ENCODE measurements at regions not wholly inside any gene's neighbourhood (a gene's known extent, or its start where the extent isn't known, plus 50 kb on each side); places are given as distances from the start of the nearest gene placed in this dataset.

DNA sequence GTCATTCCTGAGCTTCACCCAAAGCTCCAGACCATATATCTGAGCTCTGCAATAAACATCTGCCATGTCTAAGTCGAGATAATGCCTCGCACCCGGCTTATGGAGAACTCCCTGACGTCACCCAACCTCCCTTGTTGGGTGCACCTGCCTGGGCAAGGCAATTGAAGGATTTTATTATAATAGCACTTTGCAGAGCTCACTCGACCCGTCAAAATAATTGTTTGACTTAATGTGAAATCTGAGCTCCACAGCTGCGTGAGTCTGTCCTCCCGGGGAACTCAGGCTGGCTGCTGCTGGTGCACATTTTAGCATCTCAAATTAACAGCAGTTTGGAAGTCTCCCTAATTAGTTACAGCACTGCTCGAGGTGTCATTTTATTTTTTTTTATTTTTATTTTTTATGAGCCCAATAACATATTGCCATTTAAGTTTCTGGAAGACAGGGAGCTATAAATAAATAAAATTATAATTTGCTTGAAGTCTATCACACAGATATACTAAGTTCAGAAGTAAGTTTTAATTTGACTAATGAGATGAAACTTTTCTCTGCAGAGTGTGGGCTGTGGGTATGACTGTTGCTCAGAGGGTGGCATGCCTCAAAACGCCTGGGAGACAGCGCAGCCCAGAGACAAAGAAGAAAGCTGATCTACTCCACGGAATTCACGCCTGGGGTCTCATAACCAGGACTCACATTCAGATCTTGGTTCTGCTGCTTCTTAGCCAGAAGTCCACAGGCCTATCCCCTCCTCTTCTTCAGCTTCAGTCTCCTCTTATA, 401.4 kb upstream of the C16orf82 start:
- H3K9me3 ChIP-seq (ENCODE audit: low read length) = no peaks in the 10 kb centered on the region
- peak overlapping the region in 2 of 7 donors; percentile 6 to 45 for H3K4me3 Mint-ChIP-seq
- no peaks in the 10 kb centered on the region for H3K27me3 ChIP-seq (ENCODE audit: insufficient read depth, low read length, poor library complexity, severe bottlenecking)
- H3K9me3 Mint-ChIP-seq = peaks cover 0 to 3% (median 0%) of the 10 kb centered on the region in 5 donors
- H3K27ac Mint-ChIP-seq = peak overlapping the region in 1 of 8 donors; percentile 14
- H3K4me1 ChIP-seq (ENCODE audit: insufficient read depth, low read length) = no peaks in the 10 kb centered on the region
- no peak for DNase-seq
- no peaks in the 10 kb centered on the region for H3K36me3 Mint-ChIP-seq
- H3K4me1 Mint-ChIP-seq = peaks cover 0 to 31% (median 18%) of the 10 kb centered on the region in 3 donors
- ChIA-PET CTCF (no interaction called here), POLR2A (no interaction called here)
- no peaks in the 10 kb centered on the region for H3K36me3 ChIP-seq (ENCODE audit: insufficient read depth, low read length)
- H3K4me3 ChIP-seq (ENCODE audit: low read length) = no peak overlapping the region
- H3K27ac ChIP-seq (ENCODE audit: low read depth, low read length) = no peak overlapping the region
- H3K27me3 Mint-ChIP-seq = peaks cover 0 to 16% of the 10 kb centered on the region in 2 donors

DNA sequence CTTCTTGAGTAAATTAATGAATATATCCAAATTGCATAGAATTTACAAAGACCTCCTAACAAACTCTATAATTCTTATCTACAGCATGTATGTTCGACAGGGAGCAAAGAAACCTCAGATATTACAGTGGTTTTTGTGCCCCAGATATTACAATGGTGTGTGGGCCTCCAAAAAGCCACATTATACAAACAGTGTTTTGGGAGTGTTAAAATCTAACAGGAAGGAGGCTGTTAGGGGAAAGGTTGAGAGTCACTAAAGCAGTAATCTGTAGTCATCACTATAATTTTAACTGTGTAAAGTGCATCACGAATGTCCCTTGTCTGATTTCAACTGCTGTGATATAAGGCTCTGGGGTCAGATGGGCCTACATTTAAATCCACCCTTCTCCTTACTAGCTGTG, 400.2 kb upstream of the C16orf82 start:
- Histone ChIP-seq H3K4me3 (ENCODE audit: low read length) (no peak overlapping the region), H3K36me3 (ENCODE audit: insufficient read depth, low read length) (no peaks in the 10 kb centered on the region), H3K9me3 (ENCODE audit: low read length) (no peaks in the 10 kb centered on the region), H3K27ac (ENCODE audit: low read depth, low read length) (no peak overlapping the region), H3K27me3 (ENCODE audit: insufficient read depth, low read length, poor library complexity, severe bottlenecking) (no peaks in the 10 kb centered on the region), H3K4me1 (ENCODE audit: insufficient read depth, low read length) (no peaks in the 10 kb centered on the region)
- Mint-ChIP-seq H3K4me1 (peaks cover 0 to 31% (median 18%) of the 10 kb centered on the region in 3 donors), H3K27ac (no peak overlapping the region), H3K4me3 (peak overlapping the region in 4 of 7 donors; percentile 15 to 45 (median 27)), H3K36me3 (no peaks in the 10 kb centered on the region), H3K9me3 (peaks cover 0 to 3% (median 0%) of the 10 kb centered on the region in 5 donors), H3K27me3 (peaks cover 0 to 9% of the 10 kb centered on the region in 2 donors)
- POLR2A ChIA-PET = no interaction called here
- CTCF ChIA-PET = no interaction called here
- DNase-seq = peak in 1 of 5 donors; percentile 19

DNA sequence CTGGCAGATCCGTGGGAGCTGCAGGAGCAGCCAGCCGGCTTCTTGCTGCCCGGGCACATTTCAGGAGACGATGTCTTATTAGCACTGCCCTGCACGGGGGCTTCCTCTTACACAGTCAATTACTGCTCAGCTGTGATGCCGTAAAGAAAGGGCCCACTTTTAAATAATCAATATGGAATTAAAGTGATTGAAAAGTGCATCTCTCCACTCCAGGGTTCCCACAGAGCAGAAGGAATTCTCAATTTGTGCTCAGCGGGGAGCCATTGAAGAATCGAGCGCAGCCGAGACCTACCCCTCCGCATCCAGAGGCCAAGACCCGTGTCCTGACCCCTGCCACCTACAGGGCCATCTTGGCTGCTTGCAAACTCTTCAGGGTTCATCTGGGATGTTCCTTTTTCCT, 399.4 kb upstream of the C16orf82 start:
- POLR2A ChIA-PET = no interaction called here
- DNase-seq = no peak
- Mint-ChIP-seq H3K27ac (no peak overlapping the region), H3K27me3 (peaks cover 0 to 9% of the 10 kb centered on the region in 2 donors), H3K4me1 (peaks cover 0 to 36% (median 22%) of the 10 kb centered on the region in 3 donors), H3K9me3 (peaks cover 0 to 3% (median 0%) of the 10 kb centered on the region in 5 donors), H3K36me3 (no peaks in the 10 kb centered on the region), H3K4me3 (peak overlapping the region in 1 of 7 donors; percentile 45)
- H3K27ac ChIP-seq (ENCODE audit: low read depth, low read length) = no peak overlapping the region
- H3K4me1 ChIP-seq (ENCODE audit: insufficient read depth, low read length) = no peaks in the 10 kb centered on the region
- H3K36me3 ChIP-seq (ENCODE audit: insufficient read depth, low read length) = no peaks in the 10 kb centered on the region
- CTCF ChIA-PET = no interaction called here
- H3K27me3 ChIP-seq (ENCODE audit: insufficient read depth, low read length, poor library complexity, severe bottlenecking) = no peaks in the 10 kb centered on the region
- H3K9me3 ChIP-seq (ENCODE audit: low read length) = no peaks in the 10 kb centered on the region
- H3K4me3 ChIP-seq (ENCODE audit: low read length) = no peak overlapping the region

DNA sequence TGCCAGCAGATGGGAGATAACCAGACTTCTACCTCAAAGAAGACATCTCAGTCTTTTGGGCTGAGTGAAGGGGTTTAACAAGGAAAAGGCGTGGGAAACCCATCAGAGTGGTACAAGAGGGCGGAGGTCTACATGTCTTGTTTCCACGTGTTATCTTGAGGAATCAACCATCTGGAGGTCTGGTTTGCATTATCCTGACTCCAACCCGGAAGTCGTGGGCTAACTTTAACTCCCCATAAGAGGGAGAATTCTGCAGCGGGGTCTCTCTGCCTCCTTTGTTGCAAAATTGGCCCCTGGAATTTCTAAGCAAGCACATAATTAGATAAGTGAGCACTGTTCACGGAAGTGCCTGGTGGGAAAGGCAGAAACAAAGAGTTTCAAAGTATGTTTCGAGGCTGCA, 398.7 kb upstream of the C16orf82 start:
- ChIA-PET CTCF (no interaction called here), POLR2A (no interaction called here)
- H3K4me3 Mint-ChIP-seq = no peak overlapping the region
- no peak overlapping the region for H3K27ac ChIP-seq (ENCODE audit: low read depth, low read length)
- H3K9me3 Mint-ChIP-seq = peaks cover 0 to 3% (median 0%) of the 10 kb centered on the region in 5 donors
- peaks cover 0 to 3% (median 0%) of the 10 kb centered on the region in 3 donors for H3K36me3 Mint-ChIP-seq
- no peak for DNase-seq
- no peaks in the 10 kb centered on the region for H3K36me3 ChIP-seq (ENCODE audit: insufficient read depth, low read length)
- H3K27me3 ChIP-seq (ENCODE audit: insufficient read depth, low read length, poor library complexity, severe bottlenecking) = no peaks in the 10 kb centered on the region
- peaks cover 0 to 9% of the 10 kb centered on the region in 2 donors for H3K27me3 Mint-ChIP-seq
- H3K27ac Mint-ChIP-seq = peak overlapping the region in 2 of 8 donors; percentile 14 to 92
- H3K4me3 ChIP-seq (ENCODE audit: low read length) = no peak overlapping the region
- no peaks in the 10 kb centered on the region for H3K9me3 ChIP-seq (ENCODE audit: low read length)
- peaks cover 0 to 41% (median 25%) of the 10 kb centered on the region in 3 donors for H3K4me1 Mint-ChIP-seq
- no peaks in the 10 kb centered on the region for H3K4me1 ChIP-seq (ENCODE audit: insufficient read depth, low read length)

DNA sequence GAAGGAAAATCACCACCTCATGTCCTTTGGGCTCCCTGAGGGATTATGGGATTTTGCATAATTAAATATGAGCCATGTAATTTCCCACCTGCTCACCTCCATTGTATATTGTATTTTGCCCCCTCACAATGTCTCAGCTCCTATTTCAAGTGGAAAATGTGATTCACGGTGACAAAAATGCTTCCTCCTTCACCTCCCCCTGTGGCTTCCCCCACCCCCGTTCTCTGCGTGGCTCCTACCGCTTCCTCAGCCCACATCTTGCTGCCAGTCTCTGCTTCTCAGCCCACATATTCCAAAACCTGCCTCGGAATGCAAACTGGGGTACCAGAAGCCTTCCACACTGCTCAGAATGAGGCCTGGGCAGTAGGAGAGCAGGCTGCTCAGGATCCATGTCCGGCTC, 394.5 kb upstream of the C16orf82 start:
- Mint-ChIP-seq H3K4me3 (peak overlapping the region in 4 of 7 donors; percentile 4 to 63 (median 30)), H3K27ac (peak overlapping the region in 1 of 8 donors; percentile 70)
- no peak for DNase-seq

DNA sequence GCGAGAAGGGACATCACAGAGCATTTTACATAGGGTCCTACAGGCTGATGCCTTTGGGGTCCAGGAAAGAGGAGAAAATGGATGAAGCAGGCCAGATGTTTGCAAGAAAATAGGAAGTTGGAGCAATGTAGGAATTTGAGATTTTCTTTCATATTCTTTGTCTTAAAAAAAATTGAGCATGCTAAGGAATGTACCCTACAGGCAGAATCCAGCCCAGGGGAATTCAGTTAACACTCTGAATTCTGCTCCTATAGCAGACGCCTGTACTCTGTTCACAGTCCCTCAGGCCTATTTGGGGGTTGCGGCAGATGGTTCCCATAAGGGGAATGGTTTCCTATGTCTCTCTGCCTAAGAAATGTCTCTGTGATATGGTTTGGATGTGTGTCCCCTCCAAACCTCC, 393.7 kb upstream of the C16orf82 start:
- peaks cover 0 to 3% (median 0%) of the 10 kb centered on the region in 3 donors for H3K36me3 Mint-ChIP-seq
- H3K9me3 ChIP-seq (ENCODE audit: low read length) = no peaks in the 10 kb centered on the region
- H3K36me3 ChIP-seq (ENCODE audit: insufficient read depth, low read length) = no peaks in the 10 kb centered on the region
- H3K4me1 Mint-ChIP-seq = peaks cover 0 to 16% (median 8%) of the 10 kb centered on the region in 3 donors
- no peak overlapping the region for H3K4me3 ChIP-seq (ENCODE audit: low read length)
- no peaks in the 10 kb centered on the region for H3K4me1 ChIP-seq (ENCODE audit: insufficient read depth, low read length)
- H3K27ac Mint-ChIP-seq = no peak overlapping the region
- no peak for DNase-seq
- H3K27ac ChIP-seq (ENCODE audit: low read depth, low read length) = no peak overlapping the region
- ChIA-PET POLR2A (no interaction called here), CTCF (no interaction called here)
- H3K4me3 Mint-ChIP-seq = peak overlapping the region in 1 of 7 donors; percentile 13
- H3K27me3 Mint-ChIP-seq = peaks cover 0 to 3% of the 10 kb centered on the region in 2 donors
- H3K27me3 ChIP-seq (ENCODE audit: insufficient read depth, low read length, poor library complexity, severe bottlenecking) = no peaks in the 10 kb centered on the region
- H3K9me3 Mint-ChIP-seq = peaks cover 0 to 3% (median 0%) of the 10 kb centered on the region in 5 donors

More for the DNA sequence above, 394.5 kb upstream of the C16orf82 start:
- Mint-ChIP-seq H3K27me3 (peaks cover 0 to 3% of the 10 kb centered on the region in 2 donors), H3K4me1 (peaks cover 0 to 20% (median 10%) of the 10 kb centered on the region in 3 donors), H3K9me3 (peaks cover 0 to 3% (median 0%) of the 10 kb centered on the region in 5 donors), H3K36me3 (peaks cover 0 to 3% (median 0%) of the 10 kb centered on the region in 3 donors)
- Histone ChIP-seq H3K36me3 (ENCODE audit: insufficient read depth, low read length) (no peaks in the 10 kb centered on the region), H3K4me1 (ENCODE audit: insufficient read depth, low read length) (no peaks in the 10 kb centered on the region), H3K27ac (ENCODE audit: low read depth, low read length) (no peak overlapping the region), H3K4me3 (ENCODE audit: low read length) (no peak overlapping the region), H3K9me3 (ENCODE audit: low read length) (no peaks in the 10 kb centered on the region), H3K27me3 (ENCODE audit: insufficient read depth, low read length, poor library complexity, severe bottlenecking) (no peaks in the 10 kb centered on the region)
- POLR2A ChIA-PET = no interaction called here
- CTCF ChIA-PET = no interaction called here

DNA sequence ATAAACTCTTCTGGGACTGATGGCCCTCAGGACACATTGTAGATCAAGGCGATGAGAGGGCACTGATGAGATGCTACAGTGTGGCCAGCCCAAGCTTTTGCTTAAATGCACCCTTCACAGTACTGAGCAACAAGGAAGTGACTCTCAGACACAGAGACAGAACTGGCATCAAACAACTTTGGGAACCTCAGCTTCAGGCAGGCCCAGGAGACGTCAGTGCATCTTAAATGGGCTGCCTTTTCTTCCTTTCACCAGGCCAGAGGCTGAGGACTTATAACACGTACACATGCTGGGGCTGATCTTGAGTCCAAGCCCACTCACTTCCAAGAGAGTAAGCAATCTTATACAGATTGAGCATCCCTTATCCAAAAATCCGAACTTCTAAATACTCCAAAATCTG, 386.1 kb upstream of the C16orf82 start:
- Mint-ChIP-seq H3K27me3 (no peaks in the 10 kb centered on the region), H3K9me3 (peaks cover 0 to 2% (median 0%) of the 10 kb centered on the region in 5 donors), H3K27ac (peak overlapping the region in 1 of 8 donors; percentile 34), H3K36me3 (no peaks in the 10 kb centered on the region), H3K4me3 (no peak overlapping the region), H3K4me1 (no peaks in the 10 kb centered on the region)
- POLR2A ChIA-PET = no interaction called here
- CTCF ChIA-PET = no interaction called here
- no peaks in the 10 kb centered on the region for H3K27me3 ChIP-seq (ENCODE audit: insufficient read depth, low read length, poor library complexity, severe bottlenecking)
- H3K4me3 ChIP-seq (ENCODE audit: low read length) = no peak overlapping the region
- no peak overlapping the region for H3K27ac ChIP-seq (ENCODE audit: low read depth, low read length)
- DNase-seq = no peak
- H3K36me3 ChIP-seq (ENCODE audit: insufficient read depth, low read length) = no peaks in the 10 kb centered on the region
- no peaks in the 10 kb centered on the region for H3K4me1 ChIP-seq (ENCODE audit: insufficient read depth, low read length)
- H3K9me3 ChIP-seq (ENCODE audit: low read length) = no peaks in the 10 kb centered on the region

DNA sequence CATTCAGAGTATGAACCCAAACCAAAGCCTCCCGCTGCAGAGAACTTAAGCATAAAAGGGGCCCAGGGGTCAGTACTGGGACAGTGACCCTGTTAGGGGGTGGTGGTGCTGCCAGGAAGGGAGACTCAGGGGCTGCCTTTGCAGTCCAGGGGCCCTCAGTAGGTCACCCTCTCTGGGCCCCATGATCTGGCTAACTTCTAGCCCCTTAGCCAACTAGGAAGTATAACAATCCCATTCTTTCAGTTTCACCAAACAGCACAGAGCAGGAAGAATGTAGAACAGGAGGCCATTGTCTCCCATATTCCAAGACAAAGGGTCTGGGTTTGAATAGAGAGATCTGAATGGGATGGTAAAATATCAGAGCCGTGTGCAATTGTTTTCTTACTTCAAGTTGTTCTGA, 378.6 kb upstream of the C16orf82 start:
- H3K9me3 Mint-ChIP-seq = peaks cover 0 to 2% (median 0%) of the 10 kb centered on the region in 5 donors

More for the DNA sequence above, 378.6 kb upstream of the C16orf82 start:
- H3K9me3 ChIP-seq (ENCODE audit: low read length) = no peaks in the 10 kb centered on the region
- Mint-ChIP-seq H3K27ac (no peak overlapping the region), H3K4me1 (no peaks in the 10 kb centered on the region), H3K27me3 (peaks cover 3 to 16% of the 10 kb centered on the region in 2 donors), H3K36me3 (peaks cover 0 to 2% (median 0%) of the 10 kb centered on the region in 3 donors), H3K4me3 (no peak overlapping the region)
- H3K27ac ChIP-seq (ENCODE audit: low read depth, low read length) = no peak overlapping the region
- no peak overlapping the region for H3K4me3 ChIP-seq (ENCODE audit: low read length)
- H3K4me1 ChIP-seq (ENCODE audit: insufficient read depth, low read length) = no peaks in the 10 kb centered on the region
- ChIA-PET CTCF (no interaction called here), POLR2A (no interaction called here)
- no peaks in the 10 kb centered on the region for H3K36me3 ChIP-seq (ENCODE audit: insufficient read depth, low read length)
- no peak for DNase-seq
- H3K27me3 ChIP-seq (ENCODE audit: insufficient read depth, low read length, poor library complexity, severe bottlenecking) = no peaks in the 10 kb centered on the region

Measured in CD8-positive, alpha-beta memory T cell (primary cell).